HS-5 (cell line): ENCODE measurements at regions not wholly inside any gene's neighbourhood (a gene's known extent, or its start where the extent isn't known, plus 50 kb on each side); places are given as distances from the start of the nearest gene placed in this dataset.

Source experiments
- DNase-seq: peaks from one replicate; pipeline ENCODE4 v3.0.0-alpha.2; 2012; ENCODE audit warnings: low read depth

DNA sequence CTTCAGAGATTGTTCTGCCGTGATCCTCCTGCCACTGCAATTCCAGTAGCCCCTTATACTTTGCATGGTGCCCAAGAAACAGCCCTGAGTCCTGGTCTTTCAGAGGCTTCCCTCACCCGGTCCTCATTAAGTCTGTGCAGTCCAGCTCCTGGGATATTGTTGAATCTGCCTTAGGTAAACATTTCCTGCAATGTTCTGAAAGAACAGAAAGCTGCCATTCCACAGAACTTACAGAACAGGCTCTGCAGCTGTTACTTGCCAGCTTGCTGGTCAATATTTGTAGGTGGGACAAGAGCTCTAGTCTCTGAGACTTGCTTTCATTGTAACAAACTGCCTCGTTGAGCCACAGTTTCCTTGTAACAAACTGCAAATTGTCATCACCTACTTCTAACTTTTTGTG, 115.0 kb upstream of the KIF5B start:
- no peak for DNase-seq

DNA sequence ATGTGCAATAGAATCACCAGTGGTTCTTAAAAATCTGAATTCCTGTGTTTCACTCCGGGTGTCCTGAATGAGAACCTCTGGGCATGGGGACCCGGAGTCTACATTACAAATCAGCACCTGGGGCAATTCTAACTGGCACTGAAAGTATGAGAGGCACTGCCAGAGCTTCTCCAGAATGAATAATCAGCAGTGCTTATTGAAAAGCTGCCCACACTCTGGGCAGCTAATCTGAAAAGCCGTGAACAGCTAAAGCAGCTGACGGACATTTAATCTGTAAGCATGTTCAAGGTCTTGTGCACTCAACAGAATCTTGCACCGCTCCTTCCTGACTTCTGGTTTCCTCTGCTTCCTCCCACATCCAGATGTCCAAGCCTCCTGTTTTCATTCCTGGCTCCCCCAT, 113.3 kb upstream of the KIF5B start:
- DNase-seq = no peak

DNA sequence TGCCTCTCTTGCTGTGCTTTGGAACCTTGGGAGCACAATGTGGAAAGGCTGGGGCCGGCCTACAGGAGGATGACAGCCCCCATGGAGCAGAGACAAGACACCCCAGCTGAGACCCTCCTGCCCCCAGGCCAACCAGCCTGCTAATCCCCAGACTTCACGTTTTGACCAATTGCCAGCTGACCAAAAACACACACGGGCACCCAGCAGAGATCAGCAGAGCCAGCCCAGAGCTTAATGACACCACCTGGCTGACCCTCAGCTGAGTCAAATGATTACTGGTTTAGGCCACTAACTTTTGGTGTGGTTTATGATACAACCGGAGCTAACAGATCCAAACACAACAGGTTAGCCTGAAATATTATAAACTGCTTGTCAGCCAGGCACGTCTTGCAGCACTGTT, 111.2 kb upstream of the KIF5B start:
- DNase-seq = no peak

- DNase-seq = no peak
These were observed 110.1 kb upstream of the KIF5B start for GRCh38 chr10:32166365-32166764.

GRCh38 chr10:32163762-32164148, 107.5 kb upstream of the KIF5B start:
- no peak for DNase-seq

DNA sequence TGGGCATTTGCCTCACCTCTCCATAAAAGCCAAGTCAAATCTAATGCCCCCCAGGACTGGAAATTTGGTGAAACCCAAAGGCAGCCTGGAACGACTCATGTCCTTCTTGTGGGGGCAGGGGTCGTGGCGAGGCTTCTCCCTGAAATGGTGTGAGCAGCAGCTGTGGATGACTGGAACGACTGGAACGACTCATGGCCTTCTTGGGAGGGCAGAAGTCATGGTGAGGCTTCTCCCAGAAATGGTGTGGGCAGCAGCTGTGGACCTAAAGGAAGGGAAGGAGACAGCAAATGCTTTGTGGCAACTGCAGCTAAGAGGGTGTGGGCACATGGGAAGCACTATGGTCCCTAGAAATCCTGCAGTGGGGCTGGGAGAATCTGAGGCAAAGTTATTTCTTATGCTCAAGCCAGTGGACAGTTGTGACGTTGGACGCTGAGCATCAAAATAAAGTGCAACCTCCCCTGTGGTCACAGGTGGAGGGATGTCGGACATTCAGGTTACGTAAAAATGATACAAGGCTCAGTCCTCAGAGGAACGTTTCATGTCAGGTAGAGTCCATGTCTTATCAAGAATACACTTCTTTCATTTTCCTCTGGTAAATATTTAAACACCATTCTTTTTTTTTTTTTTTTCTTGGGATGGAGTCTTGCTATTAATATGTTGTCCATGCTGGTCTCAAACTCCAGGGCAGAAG, 107.0 kb upstream of the KIF5B start:
- DNase-seq = no peak

GRCh38 chr10:32161586-32161985, 105.4 kb upstream of the KIF5B start:
- no peak for DNase-seq

DNA sequence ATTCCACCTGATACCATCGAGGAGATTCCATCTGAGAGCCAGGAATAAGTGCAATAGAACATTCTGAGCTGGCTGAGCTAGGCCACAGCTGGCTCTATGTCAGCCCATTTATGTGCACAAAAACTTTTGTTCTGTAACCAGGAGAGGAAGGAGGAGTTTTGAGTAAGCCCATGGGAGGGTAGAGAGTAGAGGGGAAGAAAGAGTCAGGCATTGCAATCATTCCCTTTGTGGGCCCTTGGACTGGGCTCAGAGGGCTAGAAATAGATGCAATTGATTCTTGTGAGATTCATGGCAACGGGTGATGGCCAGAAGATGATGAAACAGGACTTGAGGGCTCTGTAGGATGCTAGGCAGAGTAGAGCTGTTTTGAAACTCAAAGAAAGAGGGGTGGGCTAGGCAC, 104.6 kb upstream of the KIF5B start:
- no peak for DNase-seq

DNA sequence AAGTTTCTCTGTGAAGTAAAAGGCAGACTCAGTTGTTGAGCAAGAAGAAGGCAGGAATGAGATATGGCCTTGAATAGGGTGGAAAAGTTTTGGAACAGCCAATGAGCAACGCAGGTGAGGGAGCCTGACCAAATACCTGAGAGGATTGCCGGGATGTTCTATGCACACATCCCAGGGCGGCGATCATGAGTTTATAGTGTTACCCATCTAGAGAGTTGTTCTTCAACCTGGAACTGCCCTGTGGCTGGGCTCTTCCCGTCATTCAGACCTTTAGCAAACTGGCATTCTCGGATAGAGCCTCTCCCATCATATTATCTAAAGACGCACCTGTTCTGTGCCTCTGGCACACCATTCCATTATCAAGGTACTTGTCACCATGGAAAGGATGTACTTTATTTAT, 103.0 kb upstream of the KIF5B start:
- no peak for DNase-seq

GRCh38 chr10:32156031-32156495, 99.8 kb upstream of the KIF5B start:
- no peak for DNase-seq

DNA sequence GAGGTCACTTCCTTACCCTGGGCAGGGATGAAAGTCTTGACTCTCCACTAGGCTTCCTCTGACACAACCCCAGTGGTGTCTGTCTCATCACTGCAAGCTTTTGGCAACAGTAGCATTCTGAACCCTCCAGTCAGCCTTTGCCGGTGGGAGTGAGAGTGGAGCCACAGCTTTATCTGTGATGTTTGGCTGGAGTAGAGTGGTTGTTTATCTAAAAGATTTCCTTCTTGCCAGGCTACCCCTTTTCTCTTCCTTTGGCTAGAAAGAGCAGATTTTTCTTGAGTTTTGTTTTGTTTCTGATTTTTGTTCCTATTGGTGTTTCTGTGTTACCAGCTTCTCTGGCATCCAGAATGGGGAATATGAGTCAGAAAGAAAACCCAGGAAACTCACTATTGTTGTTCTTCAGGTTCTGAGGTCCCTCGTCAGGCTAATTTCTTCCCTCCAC, 98.9 kb upstream of the KIF5B start:
- DNase-seq = no peak

DNA sequence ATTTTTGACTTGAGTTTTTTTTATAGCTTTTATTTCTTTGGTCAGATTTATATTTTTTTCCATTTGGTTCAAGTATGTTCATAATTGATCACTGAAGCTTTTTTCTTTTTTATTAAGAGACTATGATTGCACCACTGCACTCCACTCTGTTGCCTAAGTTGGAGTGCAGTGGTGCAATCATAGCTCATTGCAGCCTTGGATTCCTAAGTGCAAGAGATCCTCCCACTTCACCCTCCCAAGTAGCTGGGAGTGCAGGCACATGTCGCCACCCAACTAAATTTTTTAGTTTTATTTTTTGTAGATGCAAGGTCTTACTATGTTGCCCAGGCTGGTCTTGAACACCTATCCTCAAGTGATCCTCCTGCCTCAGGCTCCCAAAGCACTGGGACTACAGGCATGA, 97.7 kb upstream of the KIF5B start:
- DNase-seq = no peak

- no peak for DNase-seq
These were observed 97.0 kb upstream of the KIF5B start for GRCh38 chr10:32153252-32153651.

DNA sequence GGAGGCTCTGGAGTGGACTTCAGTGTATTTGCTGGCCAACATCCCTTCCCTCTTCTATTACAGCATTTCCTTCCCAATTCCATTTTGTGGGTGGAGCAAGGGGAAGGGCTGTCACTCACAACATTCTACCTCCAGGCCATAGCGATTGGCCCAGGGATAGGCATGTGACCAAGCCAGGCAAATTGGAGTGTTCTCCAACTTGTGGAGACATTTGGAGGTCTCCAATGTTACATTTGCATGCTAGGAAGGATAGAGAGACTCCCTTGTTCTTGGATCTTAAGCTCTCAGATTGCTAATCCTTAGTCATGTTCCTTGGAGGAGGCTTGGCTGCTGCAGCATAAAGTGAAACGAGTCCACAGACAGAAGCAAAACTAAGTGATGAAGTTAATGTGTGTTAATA, 95.6 kb upstream of the KIF5B start:
- no peak for DNase-seq

DNA sequence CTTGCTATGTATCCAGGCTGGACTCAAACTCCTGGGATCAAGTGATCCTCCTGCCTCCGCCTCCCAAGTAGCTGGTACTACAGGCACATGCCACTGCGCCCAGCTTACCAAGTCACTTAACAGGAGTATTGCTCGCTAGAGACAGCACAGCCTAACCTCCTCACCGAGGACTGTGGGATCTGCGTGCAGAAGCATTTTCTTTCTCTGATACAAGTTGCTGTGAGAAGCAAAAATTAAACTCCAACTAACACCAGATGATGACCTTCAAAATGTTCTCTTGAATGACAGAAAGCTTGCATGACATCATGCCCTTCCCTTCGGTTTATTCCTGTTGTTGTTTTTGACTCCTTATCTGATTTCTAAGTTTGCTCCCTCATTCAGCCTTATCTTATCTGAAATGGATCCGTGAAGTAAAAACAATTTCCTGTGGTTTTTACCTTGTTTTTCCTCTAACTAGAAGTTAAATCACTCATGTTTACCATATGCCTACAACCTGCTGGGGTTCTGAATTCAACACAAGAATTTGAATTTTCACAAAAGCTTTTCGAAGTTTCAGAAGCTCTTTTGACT, 94.4 kb upstream of the KIF5B start:
- DNase-seq = no peak

DNA sequence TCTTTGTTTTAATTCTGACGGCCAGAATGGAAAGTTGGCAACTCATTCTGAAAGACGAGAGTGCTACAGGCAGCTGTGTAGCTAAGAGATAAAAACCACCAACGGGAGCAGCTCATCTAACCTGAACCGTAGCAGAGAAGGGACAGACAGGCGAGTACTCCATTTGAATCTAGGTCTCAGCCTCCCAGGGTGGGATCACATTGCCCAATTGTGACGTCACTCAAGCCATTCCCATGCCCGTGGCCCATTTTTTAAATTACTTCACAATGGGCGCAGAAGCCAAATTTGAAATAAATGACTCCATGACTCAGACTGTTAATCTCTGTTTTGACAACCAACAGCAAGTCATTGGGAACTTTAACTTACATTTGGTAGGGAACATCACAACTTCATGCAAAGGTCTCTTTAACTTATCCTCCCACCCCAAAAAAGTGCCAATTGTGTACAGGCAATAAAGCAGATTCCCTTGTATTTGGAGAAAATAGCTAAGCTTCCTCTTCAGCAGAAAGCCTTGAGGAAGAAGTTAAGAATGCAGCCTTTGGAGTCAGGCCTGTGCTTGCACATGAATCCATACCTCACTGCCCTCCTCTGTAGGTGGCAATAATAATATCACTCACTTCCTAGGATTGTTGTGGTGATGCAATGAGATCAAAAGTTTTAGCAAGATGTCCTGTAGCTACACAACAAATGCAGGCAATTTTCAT, 93.2 kb upstream of the KIF5B start:
- peak; percentile 34 for DNase-seq

- no peak for DNase-seq
These were observed 92.6 kb upstream of the KIF5B start for GRCh38 chr10:32148864-32149251.

DNA sequence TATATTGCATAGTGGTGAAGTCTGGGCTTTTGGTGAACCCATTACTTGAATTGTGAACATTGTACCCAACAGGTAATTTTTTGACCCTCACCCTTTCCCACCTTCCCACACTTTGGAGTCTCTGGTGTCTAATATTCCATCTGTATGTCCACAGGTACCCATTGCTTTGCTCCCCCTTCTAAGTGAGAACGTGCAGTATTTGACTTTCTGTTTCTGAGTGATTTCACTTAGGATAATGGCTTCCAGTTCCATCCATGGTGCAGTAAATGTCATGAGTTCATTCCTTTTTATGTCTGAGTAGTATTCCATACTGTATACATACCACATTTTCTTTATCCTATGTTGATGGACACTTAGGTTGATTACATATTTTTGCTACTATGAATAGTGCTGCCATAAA, 91.5 kb upstream of the KIF5B start:
- DNase-seq = no peak

- DNase-seq = no peak
These were observed 89.9 kb upstream of the KIF5B start for GRCh38 chr10:32146166-32146565.

- DNase-seq = no peak
These were observed 88.8 kb upstream of the KIF5B start for GRCh38 chr10:32144817-32145688.

DNA sequence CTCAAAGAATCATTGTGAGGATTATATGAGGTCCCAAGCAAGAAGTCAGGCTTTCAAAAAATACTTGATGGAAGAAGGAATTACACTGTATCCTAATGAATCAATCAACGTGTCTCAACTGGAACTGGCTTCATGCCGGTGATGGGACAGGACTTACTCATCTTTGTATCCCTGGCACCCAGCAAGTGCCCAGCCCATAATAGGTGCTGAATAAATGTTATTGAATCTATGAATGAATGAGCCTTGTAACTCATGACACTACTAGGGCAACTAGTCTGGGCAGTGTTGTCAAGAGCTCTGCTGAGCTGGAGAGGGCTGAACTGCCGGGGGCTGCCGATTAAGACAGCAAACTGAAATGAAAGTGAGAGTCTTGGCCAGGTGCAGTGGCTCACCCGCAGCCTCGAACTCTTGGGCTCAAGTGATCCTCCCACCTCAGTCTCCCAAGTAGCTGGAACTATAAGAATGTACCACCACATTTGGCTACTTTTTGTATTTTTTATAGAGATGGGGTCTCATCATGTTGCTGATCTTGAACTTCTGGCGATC, 87.2 kb upstream of the KIF5B start:
- DNase-seq = no peak

- DNase-seq = no peak
These were observed 86.4 kb upstream of the KIF5B start for GRCh38 chr10:32142646-32143045.
